COLO668 (cell line): ENCODE measurements at regions not wholly inside any gene's neighbourhood (a gene's known extent, or its start where the extent isn't known, plus 50 kb on each side); places are given as distances from the start of the nearest gene placed in this dataset.
"Not testable (repeated sequence)": the region's sequence is repeated elsewhere in the genome, so short reads cannot be mapped to it uniquely, and the experiment has no call there.

Experiments
- DNase-seq: peaks from one replicate; lab custom pipeline; 2025; ENCODE audit not compliant: unreplicated experiment; lab: John Stamatoyannopoulos, UW

GRCh38 chr9:73976424-73976823 is 520.7 kb upstream of the RORB start:
- DNase-seq: not testable (repeated sequence)

- DNase-seq: no peak
Observed at GRCh38 chr9:73979894-73980264, 517.3 kb upstream of the RORB start.

DNA sequence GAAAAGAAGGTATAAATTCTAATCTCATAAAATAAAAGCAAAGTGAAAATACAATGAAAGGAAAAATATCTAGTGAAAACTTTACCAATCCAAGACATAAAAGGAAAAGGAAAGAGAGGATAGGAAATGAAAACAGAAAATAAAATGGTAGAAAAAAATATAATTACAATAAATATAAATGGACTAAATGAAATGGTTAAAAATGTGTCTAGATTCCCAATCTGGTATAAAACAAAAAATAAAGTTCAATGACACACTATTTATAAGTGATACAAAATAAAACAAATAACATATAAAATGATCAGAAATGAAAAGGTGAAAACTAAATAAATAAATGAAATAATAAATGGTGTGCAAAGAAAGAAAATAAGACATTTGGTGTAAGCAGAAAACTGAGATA is 516.4 kb upstream of the RORB start:
- no peak for DNase-seq

- DNase-seq: no peak
Observed at GRCh38 chr9:73981405-73981804, 515.7 kb upstream of the RORB start.

DNA sequence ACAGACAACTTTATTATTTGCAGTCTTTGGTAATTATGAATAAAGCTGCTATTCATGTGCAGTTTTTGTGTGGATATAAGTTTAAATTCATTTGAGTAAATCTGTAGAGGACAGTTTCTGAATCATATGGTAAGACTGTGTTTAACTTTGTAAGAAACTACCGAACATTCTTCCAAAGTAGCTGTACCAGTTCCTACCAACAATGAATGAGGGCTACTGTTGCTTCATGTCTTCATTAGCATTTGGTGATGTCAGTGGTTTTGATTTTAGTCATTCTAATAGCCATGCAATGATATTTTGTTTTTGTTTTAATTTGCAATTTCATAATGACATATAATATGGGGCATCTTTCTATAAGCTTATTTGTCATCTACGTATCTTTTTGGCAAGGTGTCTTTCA is 501.3 kb upstream of the RORB start:
- DNase-seq: no peak

- DNase-seq: no peak
Observed at GRCh38 chr9:73996844-73997243, 500.3 kb upstream of the RORB start.

DNA sequence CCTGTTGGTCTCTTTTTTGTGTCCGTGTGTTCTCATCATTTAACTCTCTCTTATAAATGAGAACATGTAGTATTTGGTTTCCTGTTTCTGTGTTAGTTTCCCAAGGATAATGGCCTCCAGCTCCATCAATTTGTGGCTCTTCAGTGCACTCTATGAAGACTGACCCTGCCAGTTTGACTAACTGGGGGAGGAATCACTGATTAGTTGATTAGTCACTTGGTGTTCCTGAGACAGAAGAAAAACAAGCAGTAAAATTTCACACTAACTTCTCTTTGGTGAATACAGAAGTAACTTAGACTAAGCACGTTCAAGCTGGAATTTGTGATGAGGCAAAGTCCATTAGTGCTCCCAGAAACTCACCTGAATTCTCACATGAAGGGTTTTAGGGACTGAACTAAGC is 495.8 kb upstream of the RORB start:
- no peak for DNase-seq

- no peak for DNase-seq
Observed at GRCh38 chr9:74006935-74007334, 490.2 kb upstream of the RORB start.

DNA sequence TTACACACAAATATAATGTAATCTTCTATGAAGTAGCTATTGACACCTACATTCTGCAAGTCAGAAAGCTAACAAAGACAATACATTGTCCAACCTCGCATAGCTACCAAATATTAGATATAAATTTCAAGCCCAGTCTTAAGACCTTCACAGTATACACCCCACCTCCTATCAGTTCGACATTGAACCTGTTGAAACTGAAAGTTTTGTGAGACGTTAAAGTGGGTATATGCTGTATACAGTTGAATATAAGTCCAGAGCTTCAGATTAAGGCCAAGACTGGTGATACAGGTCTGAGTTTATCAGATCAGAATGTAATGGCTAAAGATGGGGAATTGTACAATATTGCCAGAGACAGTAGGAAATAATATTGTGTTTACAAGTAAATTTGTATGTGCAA is 489.3 kb upstream of the RORB start:
- no peak for DNase-seq

DNA sequence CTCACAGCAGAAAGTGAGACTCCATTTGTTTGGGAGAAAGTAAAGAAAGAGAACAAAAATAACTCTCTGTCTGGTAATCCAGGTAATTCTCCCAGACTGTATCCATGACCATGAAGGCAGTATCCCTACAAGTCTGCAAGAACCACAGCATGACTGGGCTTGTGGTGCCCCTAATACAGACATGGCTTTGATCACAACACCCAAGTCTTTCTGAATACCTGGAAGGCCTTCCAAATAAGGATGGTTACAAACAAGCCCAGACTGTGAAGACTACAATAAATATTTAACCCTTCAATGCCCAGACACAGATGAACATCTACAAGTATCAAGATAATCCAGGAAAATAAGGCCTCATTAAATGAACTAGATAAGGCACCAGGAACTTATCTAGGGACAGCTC is 481.1 kb upstream of the RORB start:
- DNase-seq: no peak

DNA sequence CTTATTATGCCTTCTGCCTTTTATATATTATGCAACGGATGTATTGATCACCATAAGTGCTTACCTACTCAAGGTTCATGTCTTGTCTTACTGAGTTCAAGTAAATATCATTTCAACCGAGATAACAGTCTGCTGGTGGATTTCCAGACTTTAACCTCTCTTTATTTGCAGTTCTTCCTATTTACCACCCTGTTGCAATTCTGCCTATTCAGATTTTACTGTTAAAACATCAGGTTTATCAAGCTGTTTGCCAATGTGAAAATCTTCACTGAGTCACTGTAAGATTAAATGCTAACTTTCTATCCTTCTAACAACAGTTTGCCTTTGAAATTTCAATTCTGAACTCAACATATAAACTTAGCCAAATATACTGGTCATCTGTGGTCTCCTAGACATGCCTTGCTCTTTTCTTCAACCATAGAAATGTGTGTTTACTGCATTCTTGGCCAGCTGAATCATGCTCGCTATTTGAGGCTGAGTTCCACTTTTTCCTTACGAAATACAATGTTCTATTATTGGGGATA is 471.7 kb upstream of the RORB start:
- no peak for DNase-seq

DNA sequence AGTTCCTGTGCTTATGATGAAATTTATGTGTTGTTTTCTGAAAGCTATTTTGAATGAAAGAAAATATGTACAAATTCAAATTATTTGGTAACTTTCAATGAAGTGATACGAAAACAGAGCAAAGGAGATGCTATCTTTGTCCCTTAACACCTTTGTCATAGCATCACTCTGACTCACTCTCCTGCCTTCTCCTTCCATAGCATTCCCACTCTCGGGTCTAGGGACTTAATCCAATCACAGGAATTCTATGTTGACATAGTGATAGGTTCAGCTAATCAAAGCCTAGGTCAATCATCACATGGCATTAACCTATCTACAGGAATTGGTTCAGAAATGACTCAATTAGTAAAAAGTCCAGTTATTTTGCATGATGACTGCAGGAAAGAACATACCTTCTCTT is 464.7 kb upstream of the RORB start:
- no peak for DNase-seq

- DNase-seq: no peak
Observed at GRCh38 chr9:74035786-74036185, 461.3 kb upstream of the RORB start.

DNA sequence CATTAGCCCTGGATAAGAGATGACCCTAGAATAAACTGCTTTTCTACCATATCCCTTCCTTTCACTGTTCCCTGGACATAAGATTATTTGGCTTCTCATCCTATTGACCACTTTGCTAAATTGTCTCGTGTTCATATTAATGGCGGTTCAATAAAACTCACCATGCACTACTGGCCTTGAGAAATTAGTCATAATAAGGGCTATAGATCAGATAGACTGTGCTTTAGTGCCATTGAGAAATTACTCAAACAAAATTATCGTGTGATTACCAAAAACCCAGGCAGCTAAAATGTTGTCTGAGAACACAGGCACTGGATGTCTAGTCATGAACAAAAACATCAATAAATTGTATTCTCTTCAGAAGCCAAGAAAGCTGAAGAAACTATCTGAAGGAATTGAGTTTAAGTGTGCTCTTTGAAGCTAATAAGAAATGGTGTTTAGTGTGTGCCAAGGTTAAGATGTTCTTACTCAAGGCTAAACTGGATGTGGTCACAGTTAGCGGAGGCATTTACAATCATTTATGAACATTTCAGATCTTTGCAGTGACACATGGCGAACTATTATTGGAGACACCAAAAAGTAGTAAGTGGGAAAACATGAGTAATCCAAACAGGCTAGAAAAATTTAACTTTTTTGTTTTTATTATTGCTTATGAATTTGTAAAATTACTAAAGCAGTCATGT is 460.4 kb upstream of the RORB start:
- no peak for DNase-seq

- DNase-seq: no peak
Observed at GRCh38 chr9:74037274-74037673, 459.9 kb upstream of the RORB start.

DNA sequence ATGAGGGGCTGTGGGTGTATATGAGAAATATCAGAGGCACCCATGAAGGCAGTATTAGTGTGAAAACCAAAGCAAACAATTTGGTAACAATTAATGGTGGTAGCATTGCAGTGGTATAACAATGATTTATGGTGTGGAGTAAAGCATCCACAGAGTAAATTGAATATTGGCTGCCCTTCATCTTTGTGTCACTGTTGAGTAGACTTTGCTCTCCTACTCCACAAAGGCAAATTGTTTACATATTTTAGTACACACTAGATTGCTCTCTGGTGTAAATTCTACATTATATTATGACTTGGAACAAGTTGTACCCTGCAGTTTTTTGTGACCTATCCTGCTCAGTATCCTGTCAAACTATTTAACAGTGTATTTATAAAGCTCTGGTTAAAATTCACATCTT is 455.5 kb upstream of the RORB start:
- DNase-seq: no peak

DNA sequence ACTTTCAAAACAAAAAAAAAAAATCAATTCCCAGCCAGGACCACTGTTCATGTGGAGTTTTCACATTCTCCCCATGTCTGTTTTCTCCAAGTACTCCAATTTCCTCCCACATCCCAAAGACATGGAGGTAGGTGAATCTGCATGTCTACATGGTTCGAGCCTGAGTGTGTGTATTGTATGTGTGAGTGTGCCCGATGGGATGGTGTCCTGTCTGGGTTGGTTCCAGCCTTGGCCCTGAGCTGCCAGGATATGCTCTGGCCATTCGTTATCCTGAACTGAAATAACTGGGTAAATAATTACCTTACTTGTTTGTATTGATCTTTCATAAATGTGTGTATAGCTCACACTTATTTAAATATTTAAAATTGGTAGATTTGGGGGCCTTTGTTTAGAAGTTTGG is 452.3 kb upstream of the RORB start:
- no peak for DNase-seq

DNA sequence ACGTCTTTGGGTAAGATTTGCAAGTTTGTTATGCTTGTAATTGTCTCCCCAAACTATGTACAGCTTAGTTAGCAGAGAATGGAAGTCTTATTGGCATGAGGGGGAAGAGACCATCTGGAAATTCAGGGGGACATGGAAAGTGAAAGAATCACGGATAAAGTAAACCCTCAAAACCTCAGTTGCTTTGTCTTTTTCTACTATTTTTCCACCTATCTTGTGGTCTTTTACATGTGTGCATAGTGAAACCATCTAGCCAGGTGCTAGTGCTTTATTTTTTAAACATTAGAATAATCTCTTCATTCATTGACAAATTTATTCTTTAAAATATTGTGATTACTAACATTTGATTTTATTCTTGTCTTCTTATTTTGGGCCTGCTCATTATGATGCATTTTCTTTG is 441.1 kb upstream of the RORB start:
- no peak for DNase-seq

DNA sequence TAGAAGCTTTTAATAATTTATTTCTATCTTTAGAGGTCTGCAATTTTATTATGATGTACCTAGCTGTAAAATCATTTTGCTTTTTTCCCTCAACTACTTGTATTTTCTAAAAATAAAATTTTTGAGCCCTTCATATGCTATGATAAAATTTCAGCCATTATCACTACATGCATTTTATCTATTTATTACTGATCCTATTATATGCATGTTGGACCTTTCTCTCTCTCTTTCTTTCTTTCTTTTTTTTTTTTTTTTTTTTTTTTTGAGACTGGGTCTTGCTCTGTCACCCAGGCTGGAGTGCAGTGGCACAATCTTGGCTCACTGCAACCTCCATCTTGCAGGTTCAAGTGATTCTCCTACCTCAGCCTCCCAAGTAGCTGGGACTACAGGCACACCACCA is 440.1 kb upstream of the RORB start:
- DNase-seq: not testable (repeated sequence)

GRCh38 chr9:74064702-74065101 is 432.4 kb upstream of the RORB start:
- no peak for DNase-seq

DNA sequence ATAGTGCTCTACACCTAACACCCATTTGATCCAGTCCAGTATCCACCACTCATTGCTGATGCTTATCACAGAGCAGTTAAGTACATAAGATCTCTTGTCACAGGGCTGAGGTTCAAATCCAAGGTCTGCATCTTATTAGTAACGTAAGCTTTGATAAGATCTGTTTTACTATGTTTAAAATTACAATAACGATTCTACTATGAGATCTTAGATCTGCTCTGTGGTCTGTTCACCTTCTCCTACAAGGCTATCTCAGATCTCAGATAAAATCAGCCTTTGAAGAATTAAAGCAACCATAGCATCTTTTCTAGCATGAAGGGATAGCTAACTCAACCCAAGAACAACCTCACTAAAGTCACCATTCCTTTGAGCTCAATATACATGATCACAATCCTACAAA is 431.0 kb upstream of the RORB start:
- DNase-seq: no peak

DNA sequence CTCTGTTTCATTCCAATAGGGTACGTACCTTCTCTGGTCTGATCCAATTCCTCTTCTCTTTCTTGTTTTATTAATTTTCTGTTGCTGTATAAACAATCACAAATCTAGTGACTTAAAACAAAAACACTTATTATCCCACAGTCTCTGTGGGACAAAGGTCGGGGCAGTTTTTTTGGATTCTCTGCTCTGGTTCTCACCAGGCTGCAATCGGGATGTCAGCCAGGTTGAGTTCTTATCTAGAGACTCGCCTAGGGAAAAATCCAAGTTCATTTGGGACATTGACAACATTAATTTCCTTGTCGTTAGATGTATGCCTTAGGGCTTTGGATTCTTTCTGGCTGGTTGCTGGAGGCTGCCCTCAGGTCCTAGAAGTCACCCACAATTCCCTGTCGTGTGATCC is 430.5 kb upstream of the RORB start:
- no peak for DNase-seq

- DNase-seq: no peak
Observed at GRCh38 chr9:74071502-74071901, 425.6 kb upstream of the RORB start.
